GM12892 (cell line): ENCODE measurements at regions not wholly inside any gene's neighbourhood (a gene's known extent, or its start where the extent isn't known, plus 50 kb on each side); places are given as distances from the start of the nearest gene placed in this dataset.

ENCODE experiments used
- POLR2A ChIP-seq: IDR thresholded peaks from 2 replicates; pipeline ENCODE4 v1.6.1; 2011; ENCODE audit warnings: low read depth, low read length, control low read depth
- POLR2AphosphoS5 ChIP-seq: IDR thresholded peaks from 2 replicates; pipeline ENCODE4 v1.6.1; 2011; ENCODE audit warnings: low read depth, low read length, control low read depth

DNA sequence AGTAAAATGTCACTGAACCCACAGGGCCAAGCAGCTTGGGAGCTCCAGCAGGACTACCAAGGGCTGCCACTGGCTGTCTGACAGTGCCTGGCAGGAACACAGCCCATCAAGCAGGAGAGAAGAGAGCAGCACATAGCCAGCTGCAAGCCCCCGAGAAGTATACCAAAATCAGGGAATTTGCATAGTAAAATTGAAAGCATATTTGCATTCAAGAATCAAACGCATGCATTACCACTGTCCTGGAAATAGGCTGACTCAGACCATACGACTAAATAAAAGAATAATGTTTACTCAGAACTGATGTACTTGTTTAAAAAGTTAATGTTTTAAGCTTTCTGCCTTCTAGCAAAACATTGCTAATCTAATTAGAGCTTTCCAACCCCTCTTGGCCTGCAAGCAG is 298.1 kb downstream of the TFAP2B start:
- TF ChIP-seq POLR2AphosphoS5 (no peak), POLR2A (no peak)
